Panc1 (cell line): ENCODE measurements at regions not wholly inside any gene's neighbourhood (a gene's known extent, or its start where the extent isn't known, plus 50 kb on each side); places are given as distances from the start of the nearest gene placed in this dataset.

Experiments
- ATAC-seq: fragments of 200-7000 bp; cut with Tn5 transposase; 2 replicates; pipeline ENCODE4 v1.9.1; 2020; ENCODE audit warnings: mild to moderate bottlenecking, moderate library complexity
- BruUV-seq: library from RNA; stranded (reverse); fragments of 400-500 nt; replicated peaks from 2 replicates; lab custom pipeline; 2021; lab: Mats Ljungman, UMichigan
- CTCF ChIA-PET: fragments of 300-600 bp; sonication (Branson Sonifier 250); formaldehyde crosslinking; loops from one replicate; lab custom pipeline; 2022; ENCODE audit warnings: antibody characterized with exemption; lab: Charles Lee
- POLR2A ChIA-PET: fragments of 300-600 bp; sonication (Branson Sonifier 250); formaldehyde crosslinking; loops from one replicate; lab custom pipeline; 2022; ENCODE audit warnings: antibody characterized with exemption; lab: Charles Lee
- DNase-seq: peaks from one replicate; pipeline ENCODE4 v3.0.0-alpha.2; 2010; ENCODE audit warnings: low read depth, low spot score
- H3K27ac ChIP-seq: 2 replicates; pipeline ENCODE4 v1.5.1; 2011; ENCODE audit warnings: mild to moderate bottlenecking, low read length, inconsistent platforms
- H3K27me3 ChIP-seq: fragments of 200-500 bp; sonication (Bioruptor generic); 2 replicates; pipeline ENCODE4 v1.6.0; 2014; ENCODE audit warnings: low read length, inconsistent platforms; ENCODE audit not compliant: control insufficient read depth, insufficient read depth
- H3K36me3 ChIP-seq: fragments of 200-500 bp; sonication (Bioruptor generic); 2 replicates; pipeline ENCODE4 v1.5.1; 2014; ENCODE audit warnings: inconsistent platforms, mild to moderate bottlenecking, low read length, moderate library complexity; ENCODE audit not compliant: control insufficient read depth, insufficient read depth
- H3K4me1 ChIP-seq: 2 replicates; pipeline ENCODE4 v1.5.1; 2011; ENCODE audit warnings: inconsistent platforms, mild to moderate bottlenecking, low read length, moderate library complexity; ENCODE audit not compliant: control insufficient read depth, insufficient read depth
- H3K4me3 ChIP-seq, 2 experiments: 2 replicates each; pipeline ENCODE4 v1.5.1; 2011 to 2012; ENCODE audit warnings: low read depth in 2 of 2, low read length in 2 of 2, mild to moderate bottlenecking in 2 of 2, inconsistent platforms in 1 of 2, moderate library complexity in 1 of 2
- H3K9me3 ChIP-seq: fragments of 200-500 bp; sonication (Bioruptor generic); 2 replicates; pipeline ENCODE4 v1.5.1; 2014; ENCODE audit warnings: low read depth, mild to moderate bottlenecking, inconsistent platforms, low read length, moderate library complexity; ENCODE audit not compliant: control insufficient read depth, insufficient read depth
- POLR2AphosphoS5 ChIP-seq: IDR thresholded peaks from 2 replicates; pipeline ENCODE4 v1.6.1; 2012; ENCODE audit warnings: mild to moderate bottlenecking, low read depth, low read length, moderate library complexity
- SIN3A ChIP-seq: IDR thresholded peaks from 2 replicates; pipeline ENCODE4 v1.6.1; 2012; ENCODE audit warnings: low read depth, mild to moderate bottlenecking, low read length, moderate library complexity, borderline replicate concordance; ENCODE audit not compliant: insufficient read depth
- TCF7L2 ChIP-seq: IDR thresholded peaks from 2 replicates; pipeline ENCODE4 v1.6.1; 2011; ENCODE audit warnings: mild to moderate bottlenecking, low read depth, low read length, inconsistent platforms
- in situ Hi-C: cut with HindIII; loops from 2 replicates; pipeline ENCODE4 v1.10.0; 2016; ENCODE audit warnings: low sequenced_read_pairs, low pct_unique_long_range_greater_than_20kb
- intact Hi-C: fragments of 100-400 bp; cut with micrococcal nuclease; formaldehyde crosslinking; loops from one replicate; pipeline ENCODE4 v1.10.0; 2022; ENCODE audit not compliant: unreplicated experiment
- TF ChIP-seq, protein P1 (sequence below), 2 experiments: IDR thresholded peaks; 2 replicates each; pipeline ENCODE4 v1.6.1; 2011 to 2012; ENCODE audit warnings: low read depth in 2 of 2, control low read depth in 1 of 2, low read length in 1 of 2, mild to moderate bottlenecking in 1 of 2, moderate library complexity in 1 of 2; ENCODE audit not compliant: insufficient read depth in 1 of 2
- TF ChIP-seq, protein P2 (sequence below): fragments of 450-650 bp; IDR thresholded peaks from 2 replicates; pipeline ENCODE4 v1.5.1; 2017; ENCODE audit warnings: mild to moderate bottlenecking

DNA sequence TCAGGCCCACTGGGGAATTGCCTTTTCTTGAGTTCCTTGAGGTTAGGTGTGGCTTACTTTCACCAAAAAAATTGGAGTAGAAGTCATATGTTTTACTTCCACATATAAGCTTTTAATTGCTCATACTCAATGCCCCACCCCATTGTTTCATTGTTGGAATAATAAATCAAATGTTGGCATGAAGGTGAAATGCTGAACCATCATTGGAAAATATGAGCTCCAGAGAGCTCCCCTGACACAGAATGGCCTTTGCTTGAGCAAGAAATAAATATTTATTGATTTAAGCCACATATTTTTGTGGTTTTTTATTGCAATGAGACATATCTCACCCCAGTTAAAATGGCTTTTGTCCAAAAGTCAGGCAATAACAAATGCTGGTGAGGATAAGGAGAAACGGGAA, 167.3 kb upstream of the SRD5A2 start:
- CTCF ChIA-PET = no interaction called here
- BruUV-seq = no TSS peak
- H3K9me3 ChIP-seq = no peaks in the 10 kb centered on the region
- no peak for DNase-seq
- H3K4me3 ChIP-seq = no peak overlapping the region
- in situ Hi-C loops = no loop called here
- no peaks in the 10 kb centered on the region for H3K36me3 ChIP-seq
- no peaks in the 10 kb centered on the region for H3K27me3 ChIP-seq
- intact Hi-C loops = no loop called here
- no peak overlapping the region for H3K27ac ChIP-seq
- ATAC-seq = no peak
- TF ChIP-seq, protein P1, sequence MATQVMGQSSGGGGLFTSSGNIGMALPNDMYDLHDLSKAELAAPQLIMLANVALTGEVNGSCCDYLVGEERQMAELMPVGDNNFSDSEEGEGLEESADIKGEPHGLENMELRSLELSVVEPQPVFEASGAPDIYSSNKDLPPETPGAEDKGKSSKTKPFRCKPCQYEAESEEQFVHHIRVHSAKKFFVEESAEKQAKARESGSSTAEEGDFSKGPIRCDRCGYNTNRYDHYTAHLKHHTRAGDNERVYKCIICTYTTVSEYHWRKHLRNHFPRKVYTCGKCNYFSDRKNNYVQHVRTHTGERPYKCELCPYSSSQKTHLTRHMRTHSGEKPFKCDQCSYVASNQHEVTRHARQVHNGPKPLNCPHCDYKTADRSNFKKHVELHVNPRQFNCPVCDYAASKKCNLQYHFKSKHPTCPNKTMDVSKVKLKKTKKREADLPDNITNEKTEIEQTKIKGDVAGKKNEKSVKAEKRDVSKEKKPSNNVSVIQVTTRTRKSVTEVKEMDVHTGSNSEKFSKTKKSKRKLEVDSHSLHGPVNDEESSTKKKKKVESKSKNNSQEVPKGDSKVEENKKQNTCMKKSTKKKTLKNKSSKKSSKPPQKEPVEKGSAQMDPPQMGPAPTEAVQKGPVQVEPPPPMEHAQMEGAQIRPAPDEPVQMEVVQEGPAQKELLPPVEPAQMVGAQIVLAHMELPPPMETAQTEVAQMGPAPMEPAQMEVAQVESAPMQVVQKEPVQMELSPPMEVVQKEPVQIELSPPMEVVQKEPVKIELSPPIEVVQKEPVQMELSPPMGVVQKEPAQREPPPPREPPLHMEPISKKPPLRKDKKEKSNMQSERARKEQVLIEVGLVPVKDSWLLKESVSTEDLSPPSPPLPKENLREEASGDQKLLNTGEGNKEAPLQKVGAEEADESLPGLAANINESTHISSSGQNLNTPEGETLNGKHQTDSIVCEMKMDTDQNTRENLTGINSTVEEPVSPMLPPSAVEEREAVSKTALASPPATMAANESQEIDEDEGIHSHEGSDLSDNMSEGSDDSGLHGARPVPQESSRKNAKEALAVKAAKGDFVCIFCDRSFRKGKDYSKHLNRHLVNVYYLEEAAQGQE (IDR thresholded peaks at IDR 0.05; ENCODE audit: insufficient read depth in 1 of 2, low read depth in 2 of 2, low read length in 1 of 2) = no peak
- TF ChIP-seq SIN3A (no peak), POLR2AphosphoS5 (no peak), TCF7L2 (no peak)
- TF ChIP-seq, protein P2, sequence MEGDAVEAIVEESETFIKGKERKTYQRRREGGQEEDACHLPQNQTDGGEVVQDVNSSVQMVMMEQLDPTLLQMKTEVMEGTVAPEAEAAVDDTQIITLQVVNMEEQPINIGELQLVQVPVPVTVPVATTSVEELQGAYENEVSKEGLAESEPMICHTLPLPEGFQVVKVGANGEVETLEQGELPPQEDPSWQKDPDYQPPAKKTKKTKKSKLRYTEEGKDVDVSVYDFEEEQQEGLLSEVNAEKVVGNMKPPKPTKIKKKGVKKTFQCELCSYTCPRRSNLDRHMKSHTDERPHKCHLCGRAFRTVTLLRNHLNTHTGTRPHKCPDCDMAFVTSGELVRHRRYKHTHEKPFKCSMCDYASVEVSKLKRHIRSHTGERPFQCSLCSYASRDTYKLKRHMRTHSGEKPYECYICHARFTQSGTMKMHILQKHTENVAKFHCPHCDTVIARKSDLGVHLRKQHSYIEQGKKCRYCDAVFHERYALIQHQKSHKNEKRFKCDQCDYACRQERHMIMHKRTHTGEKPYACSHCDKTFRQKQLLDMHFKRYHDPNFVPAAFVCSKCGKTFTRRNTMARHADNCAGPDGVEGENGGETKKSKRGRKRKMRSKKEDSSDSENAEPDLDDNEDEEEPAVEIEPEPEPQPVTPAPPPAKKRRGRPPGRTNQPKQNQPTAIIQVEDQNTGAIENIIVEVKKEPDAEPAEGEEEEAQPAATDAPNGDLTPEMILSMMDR = no peak
- POLR2A ChIA-PET = no interaction called here
- H3K4me1 ChIP-seq = no peaks in the 10 kb centered on the region

GRCh38 chr2:31739161-31739560, 158.4 kb upstream of the SRD5A2 start:
- intact Hi-C loops (no loop called here), in situ Hi-C loops (no loop called here)
- POLR2A ChIA-PET = no interaction called here
- CTCF ChIA-PET = no interaction called here
- no peak for DNase-seq
- no peaks in the 10 kb centered on the region for H3K9me3 ChIP-seq
- no peak for TF ChIP-seq TCF7L2
- TF ChIP-seq POLR2AphosphoS5 = no peak
- TF ChIP-seq, protein P2 = no peak
- TF ChIP-seq, protein P1 (IDR thresholded peaks at IDR 0.05; ENCODE audit: insufficient read depth in 1 of 2, low read depth in 2 of 2, low read length in 1 of 2) = no peak
- TF ChIP-seq SIN3A = no peak
- BruUV-seq = no TSS peak
- no peaks in the 10 kb centered on the region for H3K4me1 ChIP-seq
- no peak for ATAC-seq
- H3K27me3 ChIP-seq = no peaks in the 10 kb centered on the region
- no peaks in the 10 kb centered on the region for H3K36me3 ChIP-seq
- no peak overlapping the region for H3K27ac ChIP-seq
- no peak overlapping the region for H3K4me3 ChIP-seq
